ENCODE measurements at regions not wholly inside any gene's neighbourhood (a gene's known extent, or its start where the extent isn't known, plus 50 kb on each side); places are given as distances from the start of the nearest gene placed in this dataset.

- H3K4me3 ChIP-seq: no peak overlapping the region
- no peaks in the 10 kb centered on the region for H3K36me3 ChIP-seq
Measured at GRCh38 chr18:42255908-42256765, 301.1 kb downstream of the PIK3C3 start.

GRCh38 chr18:42258301-42258965 lies 303.4 kb downstream of the PIK3C3 start:
- intact Hi-C loops (cut with DNase I; ENCODE audit: low total_unique reads): no loop called here
- no peak for DNase-seq

More at GRCh38 chr18:42255908-42256765, 301.1 kb downstream of the PIK3C3 start:
- 82% methylated on average over 5 of the region's 5 CpGs; no CpG with 5 or more reads in 1 of the 2 donors for WGBS, 2 donors (ENCODE audit: low coverage in 1 of 2)
- no peaks in the 10 kb centered on the region for H3K4me1 ChIP-seq
- in situ Hi-C loops (cut with MboI; ENCODE audit: low pct_ligation_motif_present in 1 of 4, low pct_unique_long_range_greater_than_20kb in 1 of 4, low sequenced_read_pairs in 3 of 4): no loop called here
- H3K27ac ChIP-seq: no peak overlapping the region
- DNase-seq: no peak
- intact Hi-C loops (cut with DNase I; ENCODE audit: low total_unique reads): no loop called here
- no peaks in the 10 kb centered on the region for H3K27me3 ChIP-seq
- no peaks in the 10 kb centered on the region for H3K9me3 ChIP-seq
- TF ChIP-seq CTCF (IDR thresholded peaks at IDR 0.05): no peak
- TF ChIP-seq EP300 (IDR thresholded peaks at IDR 0.05; ENCODE audit: low read depth): no peak
- TF ChIP-seq POLR2AphosphoS5 (IDR thresholded peaks at IDR 0.05): no peak
- no peak for TF ChIP-seq POLR2A (IDR thresholded peaks at IDR 0.05)

GRCh38 chr18:42261731-42262130 lies 306.7 kb downstream of the PIK3C3 start:
- intact Hi-C loops (cut with DNase I; ENCODE audit: low total_unique reads): loop anchor here (1.0 kb wide), 1 partner anchor 25 kb away; no protein-coding TSS in a partner anchor
- Histone ChIP-seq H3K27ac (no peak overlapping the region), H3K9me3 (no peaks in the 10 kb centered on the region), H3K36me3 (no peaks in the 10 kb centered on the region), H3K27me3 (no peaks in the 10 kb centered on the region), H3K4me3 (no peak overlapping the region), H3K4me1 (no peaks in the 10 kb centered on the region)
- 70 to 71% methylated on average over 1 of the region's 1 CpG for WGBS, 2 donors (ENCODE audit: low coverage in 1 of 2)
- DNase-seq: no peak
- no peak for TF ChIP-seq CTCF (IDR thresholded peaks at IDR 0.05)
- no peak for TF ChIP-seq EP300 (IDR thresholded peaks at IDR 0.05; ENCODE audit: low read depth)
- TF ChIP-seq POLR2AphosphoS5 (IDR thresholded peaks at IDR 0.05): no peak
- no peak for TF ChIP-seq POLR2A (IDR thresholded peaks at IDR 0.05)
- in situ Hi-C loops (cut with MboI; ENCODE audit: low pct_ligation_motif_present in 1 of 4, low pct_unique_long_range_greater_than_20kb in 1 of 4, low sequenced_read_pairs in 3 of 4): no loop called here

More at GRCh38 chr18:42258301-42258965, 303.4 kb downstream of the PIK3C3 start:
- Histone ChIP-seq H3K27me3 (no peaks in the 10 kb centered on the region), H3K9me3 (no peaks in the 10 kb centered on the region), H3K4me3 (no peak overlapping the region), H3K36me3 (no peaks in the 10 kb centered on the region), H3K4me1 (no peaks in the 10 kb centered on the region), H3K27ac (no peak overlapping the region)
- in situ Hi-C loops (cut with MboI; ENCODE audit: low pct_ligation_motif_present in 1 of 4, low pct_unique_long_range_greater_than_20kb in 1 of 4, low sequenced_read_pairs in 3 of 4): no loop called here
- no peak for TF ChIP-seq POLR2AphosphoS5 (IDR thresholded peaks at IDR 0.05)
- TF ChIP-seq POLR2A (IDR thresholded peaks at IDR 0.05): no peak
- no peak for TF ChIP-seq CTCF (IDR thresholded peaks at IDR 0.05)
- no peak for TF ChIP-seq EP300 (IDR thresholded peaks at IDR 0.05; ENCODE audit: low read depth)
- 56 to 70% methylated on average over 2 of the region's 2 CpGs for WGBS, 2 donors (ENCODE audit: low coverage in 1 of 2)

- H3K4me3 ChIP-seq: no peak overlapping the region
- no peaks in the 10 kb centered on the region for H3K36me3 ChIP-seq
- no peak for DNase-seq
- H3K4me1 ChIP-seq: no peaks in the 10 kb centered on the region
- intact Hi-C loops (cut with DNase I; ENCODE audit: low total_unique reads): no loop called here
- H3K27ac ChIP-seq: no peak overlapping the region
- H3K27me3 ChIP-seq: no peaks in the 10 kb centered on the region
- TF ChIP-seq CTCF (IDR thresholded peaks at IDR 0.05) (no peak), POLR2A (IDR thresholded peaks at IDR 0.05) (no peak), POLR2AphosphoS5 (IDR thresholded peaks at IDR 0.05) (no peak), EP300 (IDR thresholded peaks at IDR 0.05; ENCODE audit: low read depth) (no peak)
- in situ Hi-C loops (cut with MboI; ENCODE audit: low pct_ligation_motif_present in 1 of 4, low pct_unique_long_range_greater_than_20kb in 1 of 4, low sequenced_read_pairs in 3 of 4): no loop called here
- H3K9me3 ChIP-seq: no peaks in the 10 kb centered on the region
Measured at GRCh38 chr18:42264497-42264896, 309.5 kb downstream of the PIK3C3 start.
